ENCODE measurements at regions not wholly inside any gene's neighbourhood (a gene's known extent, or its start where the extent isn't known, plus 50 kb on each side); places are given as distances from the start of the nearest gene placed in this dataset.

DNA sequence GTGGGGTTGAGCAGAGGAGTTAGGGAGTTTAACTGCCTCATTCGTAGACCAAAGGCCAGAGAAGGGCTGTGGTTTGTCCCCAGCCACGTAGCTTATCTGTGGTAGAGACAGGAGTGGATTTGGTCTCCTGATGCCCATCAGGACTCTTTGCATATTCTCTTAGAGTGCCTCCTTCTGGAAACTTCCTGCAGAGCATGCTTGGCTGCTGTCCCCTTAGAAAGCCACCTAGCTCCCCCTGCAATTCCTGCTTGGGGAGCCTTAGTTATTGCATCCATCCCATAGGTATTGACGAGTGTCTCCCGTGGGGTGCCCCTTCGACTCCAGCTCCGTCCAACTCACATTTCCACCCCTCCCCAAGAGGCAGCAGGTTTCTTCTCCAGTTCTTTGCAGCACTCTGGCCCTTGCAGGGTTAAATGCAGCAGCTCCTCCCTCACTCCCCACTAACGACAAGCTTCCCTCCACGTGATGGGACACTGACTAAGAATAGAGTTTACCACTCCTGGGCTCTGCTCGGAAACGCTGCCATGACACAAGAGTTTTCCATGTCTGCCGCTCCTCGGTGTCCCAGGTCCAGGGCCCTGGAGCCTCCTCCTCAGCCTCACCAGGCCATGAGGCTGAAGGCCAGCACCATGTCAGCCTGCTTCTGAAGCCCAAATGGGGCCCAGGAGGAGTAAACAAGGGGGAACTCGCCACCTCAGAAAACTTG, 147.8 kb upstream of the UNC5B start:
- no peaks in the 10 kb centered on the region for H3K27me3 ChIP-seq
- no peaks in the 10 kb centered on the region for H3K36me3 ChIP-seq
- H3K4me3 ChIP-seq: no peak overlapping the region
- H3K9me3 ChIP-seq: no peaks in the 10 kb centered on the region
- no peak for DNase-seq

GRCh38 chr10:71065659-71066058, 146.7 kb upstream of the UNC5B start:
- DNase-seq: no peak
- no peaks in the 10 kb centered on the region for H3K9me3 ChIP-seq
- no peak overlapping the region for H3K4me3 ChIP-seq
- no peaks in the 10 kb centered on the region for H3K27me3 ChIP-seq
- no peaks in the 10 kb centered on the region for H3K36me3 ChIP-seq

DNA sequence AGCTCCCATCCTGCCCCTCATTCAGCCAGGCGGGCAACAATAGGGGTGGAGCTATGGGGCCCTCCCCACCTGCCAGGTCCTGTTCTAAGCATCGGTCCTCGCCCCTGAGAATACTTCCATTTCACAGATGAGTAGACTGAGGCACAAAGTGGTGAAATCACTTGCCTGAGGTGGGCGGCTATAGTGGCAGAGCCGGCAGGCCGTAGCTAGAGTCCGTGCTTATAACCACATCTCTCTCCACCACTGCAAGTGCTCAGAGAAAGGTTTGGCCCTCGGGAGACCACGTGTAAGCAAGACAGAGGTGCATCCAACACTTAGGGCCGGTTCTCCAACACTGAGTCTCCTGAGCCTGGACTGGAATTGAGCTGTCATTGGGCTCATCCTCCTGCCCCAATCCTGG, 145.8 kb upstream of the UNC5B start:
- no peak for DNase-seq
- Histone ChIP-seq H3K36me3 (no peaks in the 10 kb centered on the region), H3K27me3 (no peaks in the 10 kb centered on the region)

GRCh38 chr10:71067098-71067740, 145.2 kb upstream of the UNC5B start:
- Histone ChIP-seq H3K27me3 (no peaks in the 10 kb centered on the region), H3K4me3 (no peak overlapping the region), H3K36me3 (no peaks in the 10 kb centered on the region), H3K9me3 (no peaks in the 10 kb centered on the region)
- DNase-seq: no peak

More for the DNA sequence above, 145.8 kb upstream of the UNC5B start:
- Histone ChIP-seq H3K4me3 (no peak overlapping the region), H3K9me3 (no peaks in the 10 kb centered on the region)

- Histone ChIP-seq H3K36me3 (no peaks in the 10 kb centered on the region), H3K4me3 (no peak overlapping the region), H3K27me3 (no peaks in the 10 kb centered on the region), H3K9me3 (no peaks in the 10 kb centered on the region)
- DNase-seq: peak; percentile 98
These were observed 143.5 kb upstream of the UNC5B start for GRCh38 chr10:71068861-71069271.

GRCh38 chr10:71069909-71070666, 142.3 kb upstream of the UNC5B start:
- DNase-seq: no peak
- H3K4me3 ChIP-seq: no peak overlapping the region
- no peaks in the 10 kb centered on the region for H3K36me3 ChIP-seq
- no peaks in the 10 kb centered on the region for H3K27me3 ChIP-seq
- H3K9me3 ChIP-seq: no peaks in the 10 kb centered on the region

- DNase-seq: no peak
- H3K4me3 ChIP-seq: no peak overlapping the region
- H3K36me3 ChIP-seq: no peaks in the 10 kb centered on the region
- H3K27me3 ChIP-seq: no peaks in the 10 kb centered on the region
- H3K9me3 ChIP-seq: no peaks in the 10 kb centered on the region
These were observed 141.6 kb upstream of the UNC5B start for GRCh38 chr10:71070741-71071140.

- DNase-seq: no peak
- no peaks in the 10 kb centered on the region for H3K36me3 ChIP-seq
- H3K27me3 ChIP-seq: no peaks in the 10 kb centered on the region
- no peak overlapping the region for H3K4me3 ChIP-seq
- H3K9me3 ChIP-seq: no peaks in the 10 kb centered on the region
These were observed 140.1 kb upstream of the UNC5B start for GRCh38 chr10:71072131-71072822.

DNA sequence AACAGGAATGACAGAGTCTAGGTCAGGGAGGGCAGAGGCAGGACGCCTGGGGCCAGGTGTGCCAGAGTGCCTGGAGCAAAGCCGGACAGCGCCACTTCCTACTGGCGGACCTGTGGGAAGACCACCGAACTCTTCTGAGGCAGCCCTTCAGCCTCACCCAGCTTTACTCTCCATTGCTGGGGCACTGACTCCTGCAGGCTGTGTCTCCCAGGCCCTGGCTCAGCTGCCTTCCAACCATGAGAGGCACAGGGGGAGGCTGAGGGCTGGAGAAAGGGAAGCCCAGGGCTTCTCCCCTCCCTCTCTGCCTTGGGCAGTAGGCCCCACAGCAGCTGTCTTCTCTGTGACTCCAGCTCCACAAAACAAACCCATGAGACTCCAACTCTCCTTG, 139.6 kb upstream of the UNC5B start:
- Histone ChIP-seq H3K9me3 (no peaks in the 10 kb centered on the region), H3K27me3 (no peaks in the 10 kb centered on the region), H3K4me3 (no peak overlapping the region), H3K36me3 (no peaks in the 10 kb centered on the region)
- DNase-seq: no peak

DNA sequence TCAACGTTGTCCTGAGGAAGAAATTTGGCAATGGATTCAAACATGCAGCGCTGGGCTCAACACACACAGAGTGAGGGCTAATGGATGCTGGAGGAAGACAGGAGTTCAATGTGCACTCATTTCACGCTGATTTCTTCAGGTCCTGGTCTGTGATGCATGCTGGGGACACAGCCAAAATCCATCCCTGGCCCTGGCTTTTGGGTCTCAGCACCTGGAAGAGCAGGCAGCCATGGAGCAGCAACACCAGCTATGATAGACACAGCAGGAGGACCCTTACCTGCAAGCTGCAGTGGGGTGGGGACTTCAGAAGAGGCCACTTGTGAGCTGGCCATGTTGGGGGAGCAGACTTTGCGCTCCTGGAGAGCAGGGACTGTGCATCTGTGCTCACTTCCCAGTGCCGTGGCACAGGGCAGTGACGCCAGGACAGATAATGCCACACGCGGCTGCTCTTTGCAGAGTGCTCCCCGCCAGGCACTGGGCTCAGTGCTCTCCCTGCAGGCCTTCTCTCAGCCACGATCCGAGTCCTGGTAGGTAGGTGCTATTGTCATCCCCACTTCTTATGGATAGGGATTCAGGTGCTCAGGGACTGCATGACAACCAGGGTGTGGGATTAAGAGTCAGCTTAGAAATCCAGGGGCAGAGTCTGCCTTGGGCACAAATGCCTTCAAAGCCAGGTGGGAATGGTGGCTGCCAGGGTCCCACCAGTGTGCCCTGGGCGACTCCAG, 138.8 kb upstream of the UNC5B start:
- Histone ChIP-seq H3K36me3 (no peaks in the 10 kb centered on the region), H3K4me3 (no peak overlapping the region), H3K9me3 (no peaks in the 10 kb centered on the region), H3K27me3 (no peaks in the 10 kb centered on the region)
- DNase-seq: no peak

DNA sequence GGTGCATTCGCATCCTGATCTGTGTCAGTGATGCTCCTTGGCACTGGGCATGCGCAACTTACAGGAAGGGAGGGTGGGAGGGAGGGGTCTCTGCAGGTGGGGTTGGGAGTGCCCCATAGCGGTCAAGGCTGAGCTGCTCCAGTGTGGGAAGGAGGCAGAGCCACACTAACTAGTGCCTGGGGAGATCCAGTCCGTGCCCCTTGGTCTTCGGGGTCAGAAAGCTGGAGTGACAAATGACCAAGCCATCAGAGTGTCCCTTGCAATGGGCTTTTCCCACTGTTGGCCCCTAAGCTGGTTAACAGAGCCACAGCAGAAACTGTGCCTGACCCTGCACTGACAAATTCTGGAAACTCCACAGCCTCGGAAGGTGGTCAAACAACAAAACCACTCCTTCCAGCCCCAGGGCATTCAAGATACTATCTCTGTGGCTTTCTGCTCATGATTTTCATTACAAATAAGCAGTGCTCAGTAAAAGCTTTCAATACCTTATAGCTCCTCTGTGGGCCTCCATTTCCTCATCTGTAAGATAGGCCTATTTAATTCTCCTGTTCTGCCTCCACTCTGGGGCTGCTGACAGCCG, 138.1 kb upstream of the UNC5B start:
- H3K27me3 ChIP-seq: no peaks in the 10 kb centered on the region
- DNase-seq: no peak
- no peaks in the 10 kb centered on the region for H3K9me3 ChIP-seq
- no peaks in the 10 kb centered on the region for H3K36me3 ChIP-seq
- no peak overlapping the region for H3K4me3 ChIP-seq

DNA sequence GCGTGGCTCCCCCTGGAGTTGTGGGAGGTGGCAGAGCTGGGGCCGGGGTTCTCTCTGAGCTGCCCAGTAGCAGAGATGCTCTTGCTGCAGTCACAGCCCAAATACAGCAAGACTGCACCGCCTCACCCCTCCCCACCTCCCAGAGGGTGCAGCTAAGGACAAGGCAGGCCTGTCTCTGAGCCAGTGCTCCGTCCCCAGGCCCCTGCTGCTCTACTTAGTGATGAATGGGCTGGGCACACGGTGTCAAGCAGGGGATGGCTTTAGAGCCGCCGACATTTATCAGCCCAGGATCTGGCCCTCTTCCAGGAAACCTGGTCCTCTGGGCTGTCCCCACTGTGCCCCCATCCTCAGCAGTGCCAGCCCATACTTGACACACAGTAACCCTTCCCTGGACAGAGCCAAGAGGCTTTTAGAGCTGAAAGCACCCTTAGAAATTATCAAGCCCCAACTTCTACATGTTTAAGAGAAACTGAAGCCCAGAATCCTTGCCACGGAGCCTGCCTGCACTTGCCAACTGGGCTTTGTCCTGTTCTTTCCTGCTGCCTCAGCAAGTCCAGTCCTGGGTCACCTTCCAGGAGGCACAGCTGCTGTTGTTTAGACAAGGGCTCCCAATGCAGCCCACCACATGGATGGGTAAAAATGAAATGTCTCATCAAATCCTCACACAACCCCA, 137.1 kb upstream of the UNC5B start:
- Histone ChIP-seq H3K36me3 (no peaks in the 10 kb centered on the region), H3K9me3 (no peaks in the 10 kb centered on the region), H3K4me3 (no peak overlapping the region), H3K27me3 (no peaks in the 10 kb centered on the region)
- no peak for DNase-seq

DNA sequence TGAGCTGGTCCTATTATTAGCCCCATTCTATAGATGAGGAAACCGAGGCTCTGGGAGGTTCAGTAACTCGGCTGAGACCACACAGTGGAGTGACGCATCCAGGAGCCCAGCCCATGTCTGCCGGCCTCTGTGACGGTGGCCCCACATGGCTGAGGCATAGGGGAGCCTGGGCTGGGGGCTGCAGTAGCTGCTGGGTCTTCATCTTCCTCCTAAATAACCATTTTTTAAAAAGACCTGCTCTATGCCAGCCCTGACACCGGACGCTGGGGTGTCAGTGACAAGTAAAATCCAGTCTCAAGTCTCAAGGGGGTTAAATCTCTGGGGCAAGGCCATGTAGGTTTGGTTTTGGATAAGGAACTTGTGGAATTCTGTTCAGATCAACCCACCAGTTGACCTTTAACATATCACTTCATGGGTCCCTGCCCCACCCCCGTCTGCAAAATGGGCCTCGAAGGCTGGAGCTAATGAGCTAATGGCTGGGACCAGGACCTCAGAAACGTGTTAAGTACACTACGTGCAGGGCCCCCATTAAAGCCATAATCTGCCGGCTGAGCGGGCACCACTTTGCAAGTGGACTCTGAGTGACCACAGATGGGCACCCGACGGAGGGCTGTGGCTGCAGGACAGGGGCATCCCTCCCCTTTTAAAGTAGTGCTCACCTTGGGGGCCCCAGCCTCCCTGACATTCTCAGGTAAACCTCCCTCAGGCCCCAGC, 136.5 kb upstream of the UNC5B start:
- no peak overlapping the region for H3K4me3 ChIP-seq
- H3K36me3 ChIP-seq: no peaks in the 10 kb centered on the region
- H3K27me3 ChIP-seq: no peaks in the 10 kb centered on the region
- no peak for DNase-seq
- H3K9me3 ChIP-seq: no peaks in the 10 kb centered on the region

DNA sequence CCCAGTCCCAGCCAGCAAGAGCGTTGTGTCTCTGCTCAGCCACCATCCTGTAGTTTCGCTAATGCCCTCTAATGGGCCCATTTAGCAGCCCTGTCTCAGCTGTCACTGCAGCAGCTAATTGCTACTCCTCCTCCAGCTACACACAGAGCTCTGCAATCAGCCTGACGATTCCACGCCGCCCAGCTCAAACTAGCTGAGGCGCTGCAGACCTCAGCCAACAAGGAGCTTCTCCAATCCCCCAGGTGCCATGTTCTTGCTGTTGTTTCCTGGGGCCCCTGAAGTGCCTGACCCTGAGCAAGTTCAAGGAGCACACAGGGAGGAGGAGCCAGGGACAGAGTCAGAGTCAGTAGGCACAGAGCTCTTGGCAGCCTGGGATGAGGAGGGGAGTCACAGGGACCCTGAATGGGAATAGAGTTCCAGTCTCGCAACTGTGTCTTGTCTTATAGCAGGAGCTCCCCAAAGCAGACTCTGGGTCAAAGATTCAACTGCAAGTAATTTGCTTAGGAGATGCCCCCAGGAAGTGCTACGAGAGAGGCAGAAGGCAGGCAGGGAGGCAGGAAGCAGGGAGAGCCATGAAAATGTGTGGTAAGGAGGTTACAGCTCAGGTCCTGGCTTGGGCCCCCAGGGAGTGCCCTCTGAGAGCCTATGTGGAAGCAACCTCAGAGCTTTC, 135.8 kb upstream of the UNC5B start:
- no peaks in the 10 kb centered on the region for H3K9me3 ChIP-seq
- no peak for DNase-seq

DNA sequence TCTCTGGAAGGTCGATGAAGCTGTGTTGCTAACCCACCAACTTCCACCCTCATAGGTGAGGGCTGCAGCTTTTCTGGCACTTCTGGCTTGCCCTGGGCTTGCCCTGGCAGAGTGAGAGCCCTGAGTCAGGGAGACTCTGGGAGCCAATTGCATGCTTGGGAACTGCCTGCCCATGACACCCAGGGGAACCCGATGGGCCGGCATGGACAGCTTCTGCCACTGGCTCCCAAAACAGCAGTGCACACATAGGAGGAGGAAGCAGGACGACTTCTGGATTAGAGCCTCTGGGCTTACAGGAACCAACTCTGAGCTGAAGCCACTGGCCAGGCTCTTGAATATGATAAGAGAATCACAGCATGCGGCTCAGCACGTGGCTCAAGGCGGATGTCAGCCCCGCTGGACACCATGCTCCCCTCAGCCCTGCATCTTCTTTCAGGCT, 135.2 kb upstream of the UNC5B start:
- H3K36me3 ChIP-seq: no peaks in the 10 kb centered on the region
- no peaks in the 10 kb centered on the region for H3K9me3 ChIP-seq
- no peak for DNase-seq
- no peaks in the 10 kb centered on the region for H3K27me3 ChIP-seq
- H3K4me3 ChIP-seq: no peak overlapping the region

More for the DNA sequence above, 135.8 kb upstream of the UNC5B start:
- Histone ChIP-seq H3K27me3 (no peaks in the 10 kb centered on the region), H3K4me3 (no peak overlapping the region), H3K36me3 (no peaks in the 10 kb centered on the region)
